Transverse colon (tissue), 4 donors: ENCODE measurements at regions not wholly inside any gene's neighbourhood (a gene's known extent, or its start where the extent isn't known, plus 50 kb on each side); places are given as distances from the start of the nearest gene placed in this dataset.

Source experiments
- DNase-seq: peaks from one replicate; pipeline ENCODE4 v3.0.0-alpha.2; 2019
- H3K27ac ChIP-seq, 4 donors: fragments of 200-600 bp; sonication (generic); 2 replicates each; pipeline ENCODE4 v1.5.1; 2016 to 2018; ENCODE audit warnings: inconsistent platforms in 4 of 4
- H3K27me3 ChIP-seq: fragments of 200-600 bp; sonication (generic); 2 replicates; pipeline ENCODE4 v1.5.1; 2017; ENCODE audit warnings: inconsistent platforms
- H3K36me3 ChIP-seq, 4 donors: fragments of 200-600 bp; sonication (generic); 2 replicates each; pipeline ENCODE4 v1.5.1; 2017 to 2019; ENCODE audit warnings: inconsistent platforms in 4 of 4
- H3K4me1 ChIP-seq, 4 donors: fragments of 200-600 bp; sonication (generic); 2 replicates each; pipeline ENCODE4 v1.5.1; 2017 to 2020; ENCODE audit warnings: inconsistent platforms in 4 of 4
- H3K4me3 ChIP-seq, 4 donors: fragments of 200-600 bp; sonication (generic); 1 replicate in 1 of 4; 2 replicates in 3 of 4; pipeline versions ENCODE4 v1.5.1 to v1.6.1; 2017 to 2019; ENCODE audit warnings: inconsistent platforms in 4 of 4
- H3K9me3 ChIP-seq, 2 donors: fragments of 200-600 bp; sonication (generic); 2 replicates each; pipeline ENCODE4 v1.5.1; 2017 to 2019; ENCODE audit warnings: inconsistent platforms in 2 of 2
- EP300 ChIP-seq: sonication (generic); formaldehyde crosslinking; IDR thresholded peaks from one replicate; pipeline ENCODE4 v1.6.1; 2017; ENCODE audit warnings: antibody characterized with exemption, low read depth
- POLR2A ChIP-seq: fragments of 450-650 bp; IDR thresholded peaks from one replicate; pipeline ENCODE4 v1.6.1; 2016; ENCODE audit warnings: antibody characterized with exemption, mild to moderate bottlenecking, moderate library complexity
- POLR2AphosphoS5 ChIP-seq, 3 donors: sonication (generic); formaldehyde crosslinking; IDR thresholded peaks; one replicate each; pipeline ENCODE4 v1.6.1; 2016; ENCODE audit warnings: antibody characterized with exemption in 3 of 3
- WGBS, 2 donors: methylation state at CpG; one replicate each; pipeline ENCODE4 v1.1.5; 2018; ENCODE audit warnings: low coverage in 1 of 2; 5-methylcytosine and 5-hydroxymethylcytosine counted together
- in situ Hi-C, 4 donors: fragments of 200-750 bp; cut with MboI; loops; one replicate each; pipeline versions ENCODE4 v1.15.0 to v1.15.1; 2017; ENCODE audit warnings: low sequenced_read_pairs in 3 of 4, low pct_ligation_motif_present in 1 of 4, low pct_unique_long_range_greater_than_20kb in 1 of 4
- intact Hi-C: fragments of 100-400 bp; cut with DNase I; formaldehyde crosslinking; loops from one replicate; pipeline ENCODE4 v1.15.1; 2023; ENCODE audit warnings: low total_unique reads
- TF ChIP-seq, protein P1 (sequence below), 5 experiments: fragments of 200-600 bp in 3 of 5; fragments of 450-650 bp in 2 of 5; sonication (generic) in 3 of 5; IDR thresholded peaks; 1 replicate in 2 of 5; 2 replicates in 3 of 5; pipeline ENCODE4 v1.5.1; 2016 to 2017; ENCODE audit warnings: antibody characterized with exemption in 5 of 5, inconsistent platforms in 3 of 5, mild to moderate bottlenecking in 2 of 5, moderate library complexity in 1 of 5

DNA sequence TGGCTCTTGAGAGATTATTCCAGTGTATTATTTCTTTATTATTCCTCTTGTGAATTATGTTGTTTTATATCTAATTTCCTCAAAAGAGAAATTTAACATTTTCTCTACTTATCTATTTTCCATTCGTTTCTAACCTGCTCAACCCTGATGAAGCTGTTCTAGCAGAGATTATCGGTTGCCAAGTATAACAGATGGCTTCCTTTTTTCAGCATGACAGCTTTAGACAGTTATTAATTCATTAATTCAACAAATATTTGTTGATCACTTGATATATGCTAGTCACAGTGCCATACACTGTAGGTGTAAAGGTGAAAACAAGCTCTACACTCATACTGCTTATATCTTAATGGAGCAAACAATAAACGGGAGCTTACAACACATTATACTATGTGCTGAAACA, 137.9 kb upstream of the UBE2E3 start:
- TF ChIP-seq POLR2A: no peak
- TF ChIP-seq, protein P1, sequence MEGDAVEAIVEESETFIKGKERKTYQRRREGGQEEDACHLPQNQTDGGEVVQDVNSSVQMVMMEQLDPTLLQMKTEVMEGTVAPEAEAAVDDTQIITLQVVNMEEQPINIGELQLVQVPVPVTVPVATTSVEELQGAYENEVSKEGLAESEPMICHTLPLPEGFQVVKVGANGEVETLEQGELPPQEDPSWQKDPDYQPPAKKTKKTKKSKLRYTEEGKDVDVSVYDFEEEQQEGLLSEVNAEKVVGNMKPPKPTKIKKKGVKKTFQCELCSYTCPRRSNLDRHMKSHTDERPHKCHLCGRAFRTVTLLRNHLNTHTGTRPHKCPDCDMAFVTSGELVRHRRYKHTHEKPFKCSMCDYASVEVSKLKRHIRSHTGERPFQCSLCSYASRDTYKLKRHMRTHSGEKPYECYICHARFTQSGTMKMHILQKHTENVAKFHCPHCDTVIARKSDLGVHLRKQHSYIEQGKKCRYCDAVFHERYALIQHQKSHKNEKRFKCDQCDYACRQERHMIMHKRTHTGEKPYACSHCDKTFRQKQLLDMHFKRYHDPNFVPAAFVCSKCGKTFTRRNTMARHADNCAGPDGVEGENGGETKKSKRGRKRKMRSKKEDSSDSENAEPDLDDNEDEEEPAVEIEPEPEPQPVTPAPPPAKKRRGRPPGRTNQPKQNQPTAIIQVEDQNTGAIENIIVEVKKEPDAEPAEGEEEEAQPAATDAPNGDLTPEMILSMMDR (IDR thresholded peaks at IDR 0.05): no peak
- Histone ChIP-seq H3K27me3 (no peaks in the 10 kb centered on the region), H3K27ac (no peak overlapping the region), H3K4me3 (no peak overlapping the region), H3K36me3 (no peaks in the 10 kb centered on the region), H3K9me3 (no peaks in the 10 kb centered on the region), H3K4me1 (no peaks in the 10 kb centered on the region)
- WGBS, 2 donors: 65 to 66% methylated on average over 3 of the region's 3 CpGs
- no peak for DNase-seq
- in situ Hi-C loops (no loop called here), intact Hi-C loops (no loop called here)

GRCh38 chr2:180840641-180841040, 139.8 kb upstream of the UBE2E3 start:
- H3K27ac ChIP-seq: no peak overlapping the region
- TF ChIP-seq POLR2AphosphoS5 (IDR thresholded peaks at IDR 0.05): no peak
- no peaks in the 10 kb centered on the region for H3K9me3 ChIP-seq
- H3K4me3 ChIP-seq: no peak overlapping the region
- in situ Hi-C loops (no loop called here), intact Hi-C loops (no loop called here)
- WGBS, 2 donors: 94 to 100% methylated on average over 1 to 9 of the region's 9 CpGs
- H3K27me3 ChIP-seq: no peaks in the 10 kb centered on the region
- H3K4me1 ChIP-seq: no peaks in the 10 kb centered on the region
- DNase-seq: no peak
- H3K36me3 ChIP-seq: no peaks in the 10 kb centered on the region

- Histone ChIP-seq H3K4me3 (no peak overlapping the region), H3K4me1 (no peaks in the 10 kb centered on the region), H3K27ac (no peak overlapping the region), H3K9me3 (no peaks in the 10 kb centered on the region), H3K27me3 (no peaks in the 10 kb centered on the region), H3K36me3 (no peaks in the 10 kb centered on the region)
- DNase-seq: no peak
- intact Hi-C loops (no loop called here), in situ Hi-C loops (no loop called here)
- TF ChIP-seq EP300: no peak
- TF ChIP-seq POLR2AphosphoS5 (IDR thresholded peaks at IDR 0.05): no peak
- TF ChIP-seq POLR2A: no peak
- TF ChIP-seq, protein P1 (IDR thresholded peaks at IDR 0.05): no peak
Observed at GRCh38 chr2:180829836-180830235, 150.6 kb upstream of the UBE2E3 start.

DNA sequence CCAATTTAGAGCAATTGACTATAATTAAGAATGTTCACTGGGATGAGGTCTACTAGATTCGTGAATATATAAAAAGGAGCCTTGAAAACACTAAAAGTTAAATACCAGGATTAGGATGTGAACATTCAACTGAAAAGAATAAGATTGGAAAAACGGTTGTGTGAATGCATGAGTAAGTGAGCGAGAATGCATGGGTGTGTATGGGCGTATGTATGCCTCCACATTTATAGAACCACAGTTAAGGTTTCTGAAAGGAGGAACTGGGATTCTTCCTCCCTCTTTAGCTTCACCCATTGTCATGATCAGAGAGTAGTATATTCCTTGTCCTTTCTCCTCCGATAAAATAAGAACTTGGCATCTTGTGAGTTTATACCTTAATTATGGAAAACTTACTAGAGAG, 151.1 kb upstream of the UBE2E3 start:
- in situ Hi-C loops (no loop called here), intact Hi-C loops (no loop called here)
- no peak for DNase-seq
- TF ChIP-seq, protein P1 (IDR thresholded peaks at IDR 0.05): no peak
- no peak for TF ChIP-seq POLR2A
- TF ChIP-seq POLR2AphosphoS5 (IDR thresholded peaks at IDR 0.05): no peak
- TF ChIP-seq EP300: no peak
- Histone ChIP-seq H3K27me3 (no peaks in the 10 kb centered on the region), H3K27ac (no peak overlapping the region), H3K4me1 (no peaks in the 10 kb centered on the region), H3K36me3 (no peaks in the 10 kb centered on the region), H3K9me3 (no peaks in the 10 kb centered on the region), H3K4me3 (no peak overlapping the region)
- 85 to 88% methylated on average over 4 to 5 of the region's 5 CpGs for WGBS, 2 donors

DNA sequence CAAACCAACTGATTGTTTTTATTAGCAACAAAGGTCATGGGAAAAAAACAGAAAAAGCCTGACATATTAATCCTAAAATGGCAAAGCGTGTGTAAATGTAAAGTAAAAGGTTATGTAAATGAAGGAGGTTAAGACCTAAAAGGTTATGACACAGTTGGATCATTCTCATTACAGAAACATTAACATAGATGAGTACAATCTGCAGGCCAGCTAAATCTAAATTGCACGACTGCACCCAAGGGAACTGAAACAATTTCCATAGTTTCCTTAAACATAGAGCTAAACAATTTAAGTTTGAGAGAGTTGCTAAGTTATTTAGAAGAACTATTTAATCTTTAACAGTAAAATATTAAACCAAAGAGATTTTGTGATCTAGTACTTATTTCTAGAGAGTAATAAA, 151.6 kb upstream of the UBE2E3 start:
- DNase-seq: no peak
- 79% methylated on average over 2 of the region's 2 CpGs for WGBS, 2 donors
- Histone ChIP-seq H3K36me3 (no peaks in the 10 kb centered on the region), H3K4me3 (no peak overlapping the region), H3K27ac (no peak overlapping the region), H3K4me1 (no peaks in the 10 kb centered on the region), H3K9me3 (no peaks in the 10 kb centered on the region), H3K27me3 (no peaks in the 10 kb centered on the region)
- in situ Hi-C loops (no loop called here), intact Hi-C loops (no loop called here)
- TF ChIP-seq POLR2A (no peak), POLR2AphosphoS5 (IDR thresholded peaks at IDR 0.05) (no peak), EP300 (no peak)
- TF ChIP-seq, protein P1 (IDR thresholded peaks at IDR 0.05): no peak
